Mammary epithelial cell (primary cell): ENCODE measurements at regions not wholly inside any gene's neighbourhood (a gene's known extent, or its start where the extent isn't known, plus 50 kb on each side); places are given as distances from the start of the nearest gene placed in this dataset.

Experiments
- CTCF ChIP-seq, 2 donors: IDR thresholded peaks in 1 of 2; conservative IDR thresholded peaks in 1 of 2; 2 replicates each; pipeline ENCODE4 v1.5.1; 2011 to 2012; ENCODE audit warnings: inconsistent platforms in 2 of 2, low read length in 2 of 2, mild to moderate bottlenecking in 2 of 2, control low read depth in 1 of 2, low read depth in 1 of 2; ENCODE audit not compliant: insufficient read depth in 1 of 2; ENCODE audit errors: extremely low read depth in 1 of 2
- EZH2 ChIP-seq: IDR thresholded peaks from 2 replicates; pipeline ENCODE4 v1.6.1; 2012; ENCODE audit warnings: low read length, inconsistent platforms, borderline replicate concordance

- TF ChIP-seq CTCF (conservative IDR thresholded peaks at IDR 0.05 in 1 of 2, IDR thresholded peaks at IDR 0.05 in 1 of 2; ENCODE audit: extremely low read depth in 1 of 2, insufficient read depth in 1 of 2, low read depth in 1 of 2, low read length in 2 of 2) (no peak), EZH2 (no peak)
Observed at GRCh38 chr1:168942165-168942564, 164.3 kb upstream of the ATP1B1 start.
